AG20443 (cell line): ENCODE measurements at regions not wholly inside any gene's neighbourhood (a gene's known extent, or its start where the extent isn't known, plus 50 kb on each side); places are given as distances from the start of the nearest gene placed in this dataset.
A peak's percentile ranks its signal among the peaks of the same experiment; 100 is the strongest.

Experiments
- DNase-seq: peaks from one replicate; pipeline ENCODE4 v3.0.0; 2012; ENCODE audit warnings: low spot score, mixed read lengths

- DNase-seq: no peak
These were observed 58.3 kb upstream of the LYST start for GRCh38 chr1:235925016-235925415.

- no peak for DNase-seq
These were observed 56.8 kb upstream of the LYST start for GRCh38 chr1:235923466-235924021.

GRCh38 chr1:235920596-235921375 lies 54.1 kb upstream of the LYST start:
- no peak for DNase-seq

- DNase-seq: peak; percentile 59
These were observed 53.2 kb upstream of the LYST start for GRCh38 chr1:235919833-235920441.

- DNase-seq: no peak
These were observed 52.6 kb upstream of the LYST start for GRCh38 chr1:235919127-235919832.

- no peak for DNase-seq
These were observed 51.8 kb upstream of the LYST start for GRCh38 chr1:235918465-235918864.

- DNase-seq: no peak
These were observed 51.3 kb upstream of the LYST start for GRCh38 chr1:235918032-235918431.

- DNase-seq: peak; percentile 92
These were observed 50.6 kb upstream of the LYST start for GRCh38 chr1:235917267-235917811.
